ENCODE measurements at regions not wholly inside any gene's neighbourhood (a gene's known extent, or its start where the extent isn't known, plus 50 kb on each side); places are given as distances from the start of the nearest gene placed in this dataset.

- Histone ChIP-seq H3K36me3 (ENCODE audit: insufficient read depth, low read depth, low read length) (no peaks in the 10 kb centered on the region), H3K27me3 (ENCODE audit: insufficient read depth, low read length) (no peaks in the 10 kb centered on the region), H3K27ac (ENCODE audit: low read length) (no peak overlapping the region), H3K4me3 (ENCODE audit: low read length) (no peak overlapping the region), H3K9ac (ENCODE audit: low read depth, low read length) (no peak overlapping the region), H3K4me1 (ENCODE audit: insufficient read depth, low read length) (no peaks in the 10 kb centered on the region), H3K9me3 (ENCODE audit: insufficient read depth, low read depth, low read length) (peaks cover 34% of the 10 kb centered on the region)
Observed at GRCh38 chr7:68267486-68267885, 1270.9 kb downstream of the TYW1 start.

- no peak overlapping the region for H3K27ac ChIP-seq (ENCODE audit: low read length)
Observed at GRCh38 chr7:68269405-68269804, 1272.8 kb downstream of the TYW1 start.

GRCh38 chr7:68272507-68272906, 1275.9 kb downstream of the TYW1 start:
- H3K9ac ChIP-seq (ENCODE audit: low read depth, low read length) = no peak overlapping the region
- no peaks in the 10 kb centered on the region for H3K27me3 ChIP-seq (ENCODE audit: insufficient read depth, low read length)
- no peaks in the 10 kb centered on the region for H3K36me3 ChIP-seq (ENCODE audit: insufficient read depth, low read depth, low read length)
- H3K27ac ChIP-seq (ENCODE audit: low read length) = no peak overlapping the region
- no peak overlapping the region for H3K4me3 ChIP-seq (ENCODE audit: low read length)
- H3K4me1 ChIP-seq (ENCODE audit: insufficient read depth, low read length) = peaks cover 13% of the 10 kb centered on the region; the same call in 1 of the 2 replicates
- peaks cover under 1% of the 10 kb centered on the region; the same call in 1 of the 2 replicates for H3K9me3 ChIP-seq (ENCODE audit: insufficient read depth, low read depth, low read length)

More at GRCh38 chr7:68269405-68269804, 1272.8 kb downstream of the TYW1 start:
- H3K27me3 ChIP-seq (ENCODE audit: insufficient read depth, low read length) = no peaks in the 10 kb centered on the region
- no peak overlapping the region for H3K9ac ChIP-seq (ENCODE audit: low read depth, low read length)
- H3K9me3 ChIP-seq (ENCODE audit: insufficient read depth, low read depth, low read length) = peaks cover 31% of the 10 kb centered on the region
- peaks cover 3% of the 10 kb centered on the region; the same call in 1 of the 2 replicates for H3K4me1 ChIP-seq (ENCODE audit: insufficient read depth, low read length)
- H3K36me3 ChIP-seq (ENCODE audit: insufficient read depth, low read depth, low read length) = no peaks in the 10 kb centered on the region
- H3K4me3 ChIP-seq (ENCODE audit: low read length) = no peak overlapping the region

DNA sequence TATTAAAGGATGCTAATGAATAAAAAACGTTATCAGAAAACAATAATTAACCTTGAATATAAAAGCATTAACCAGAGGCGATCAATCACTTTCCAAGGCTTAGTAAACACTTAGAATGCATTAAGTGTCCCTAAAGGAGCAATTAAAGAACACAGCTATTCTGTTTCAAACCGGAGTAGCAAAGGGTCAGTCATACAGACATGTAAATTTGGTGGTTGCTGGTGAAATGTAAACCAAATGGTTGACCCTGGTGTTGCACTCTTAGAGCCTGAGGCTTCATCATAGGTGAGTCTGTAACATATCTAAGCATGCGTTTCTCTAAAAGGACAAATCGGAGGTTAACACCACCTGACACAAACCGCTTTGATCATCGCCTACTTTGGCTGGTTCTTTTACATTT, 1280.1 kb downstream of the TYW1 start:
- no peaks in the 10 kb centered on the region for H3K36me3 ChIP-seq (ENCODE audit: insufficient read depth, low read depth, low read length)
- H3K9ac ChIP-seq (ENCODE audit: low read depth, low read length) = no peak overlapping the region
- H3K27me3 ChIP-seq (ENCODE audit: insufficient read depth, low read length) = no peaks in the 10 kb centered on the region
- no peak overlapping the region for H3K27ac ChIP-seq (ENCODE audit: low read length)
- H3K4me1 ChIP-seq (ENCODE audit: insufficient read depth, low read length) = peaks cover 13% of the 10 kb centered on the region; the same call in 1 of the 2 replicates
- H3K9me3 ChIP-seq (ENCODE audit: insufficient read depth, low read depth, low read length) = no peaks in the 10 kb centered on the region
- no peak overlapping the region for H3K4me3 ChIP-seq (ENCODE audit: low read length)

- Histone ChIP-seq H3K9ac (ENCODE audit: low read depth, low read length) (no peak overlapping the region), H3K27ac (ENCODE audit: low read length) (no peak overlapping the region), H3K27me3 (ENCODE audit: insufficient read depth, low read length) (no peaks in the 10 kb centered on the region), H3K9me3 (ENCODE audit: insufficient read depth, low read depth, low read length) (no peaks in the 10 kb centered on the region), H3K36me3 (ENCODE audit: insufficient read depth, low read depth, low read length) (no peaks in the 10 kb centered on the region), H3K4me3 (ENCODE audit: low read length) (no peak overlapping the region), H3K4me1 (ENCODE audit: insufficient read depth, low read length) (peaks cover 8% of the 10 kb centered on the region; the same call in 1 of the 2 replicates)
Observed at GRCh38 chr7:68279827-68280400, 1283.3 kb downstream of the TYW1 start.

DNA sequence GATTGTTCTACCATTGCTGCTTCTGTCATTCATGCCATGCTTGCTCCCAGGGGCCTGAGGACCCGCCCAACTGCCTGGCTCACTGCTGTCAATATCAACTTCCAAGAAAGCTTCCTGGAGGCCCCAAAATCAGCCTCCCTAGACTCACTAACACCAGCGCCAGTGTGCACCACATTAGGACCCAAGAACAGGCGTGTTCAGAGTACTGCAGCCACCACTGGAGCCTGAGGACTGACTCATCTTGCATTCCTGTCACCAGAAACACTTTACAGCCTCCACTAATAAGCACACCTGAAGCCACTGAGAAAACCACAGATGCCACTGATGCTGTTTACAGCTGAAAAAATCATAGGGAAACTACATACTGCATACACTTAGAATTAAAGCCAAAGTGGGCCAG, 1284.3 kb downstream of the TYW1 start:
- Histone ChIP-seq H3K36me3 (ENCODE audit: insufficient read depth, low read depth, low read length) (no peaks in the 10 kb centered on the region), H3K27me3 (ENCODE audit: insufficient read depth, low read length) (no peaks in the 10 kb centered on the region), H3K9me3 (ENCODE audit: insufficient read depth, low read depth, low read length) (no peaks in the 10 kb centered on the region), H3K4me1 (ENCODE audit: insufficient read depth, low read length) (peaks cover 8% of the 10 kb centered on the region; the same call in 1 of the 2 replicates), H3K9ac (ENCODE audit: low read depth, low read length) (no peak overlapping the region), H3K27ac (ENCODE audit: low read length) (no peak overlapping the region), H3K4me3 (ENCODE audit: low read length) (no peak overlapping the region)

DNA sequence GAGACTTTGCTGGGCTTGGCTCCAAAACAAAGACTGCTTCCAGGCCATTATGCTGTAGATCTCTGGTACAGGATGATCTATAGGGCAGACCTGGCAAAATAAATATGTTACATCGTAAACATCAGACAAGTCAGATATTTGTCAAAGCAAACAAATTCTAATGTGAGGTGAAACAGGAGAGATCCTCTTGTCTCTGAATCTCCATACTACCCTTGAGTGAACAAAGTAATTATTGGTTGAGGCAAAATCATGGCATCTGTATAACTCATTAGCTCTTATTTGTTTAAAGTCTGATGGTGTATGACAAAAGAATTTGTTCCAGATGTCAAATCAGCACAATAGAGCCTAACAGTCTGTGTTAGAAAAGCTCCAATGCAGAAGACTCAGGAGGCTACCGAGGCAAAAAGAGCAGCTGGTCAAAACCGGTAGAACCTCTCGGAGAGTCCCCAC, 1291.5 kb downstream of the TYW1 start:
- no peak overlapping the region for H3K4me3 ChIP-seq (ENCODE audit: low read length)
- H3K27ac ChIP-seq (ENCODE audit: low read length) = no peak overlapping the region
- no peak overlapping the region for H3K9ac ChIP-seq (ENCODE audit: low read depth, low read length)
- no peaks in the 10 kb centered on the region for H3K4me1 ChIP-seq (ENCODE audit: insufficient read depth, low read length)
- H3K27me3 ChIP-seq (ENCODE audit: insufficient read depth, low read length) = no peaks in the 10 kb centered on the region
- no peaks in the 10 kb centered on the region for H3K36me3 ChIP-seq (ENCODE audit: insufficient read depth, low read depth, low read length)
- H3K9me3 ChIP-seq (ENCODE audit: insufficient read depth, low read depth, low read length) = no peaks in the 10 kb centered on the region

DNA sequence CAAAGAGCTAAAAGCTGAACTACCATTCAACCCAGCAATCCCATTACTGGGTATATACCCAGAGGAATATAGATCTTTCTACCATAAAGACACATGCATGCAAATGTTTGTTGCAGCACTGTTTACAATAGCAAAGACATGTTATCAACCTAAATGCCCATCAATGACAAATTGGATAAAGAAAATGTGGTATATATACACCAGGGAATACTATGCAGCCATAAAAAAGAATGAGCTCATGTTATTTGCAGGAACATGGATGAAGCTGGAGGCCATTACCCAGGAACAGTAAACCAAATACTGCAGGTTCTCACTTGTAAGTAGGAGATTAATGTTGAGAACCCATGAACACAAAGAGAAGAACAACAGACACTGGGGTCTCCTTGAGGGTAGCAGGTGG, 1295.1 kb downstream of the TYW1 start:
- no peaks in the 10 kb centered on the region for H3K4me1 ChIP-seq (ENCODE audit: insufficient read depth, low read length)
- H3K4me3 ChIP-seq (ENCODE audit: low read length) = no peak overlapping the region
- no peak overlapping the region for H3K9ac ChIP-seq (ENCODE audit: low read depth, low read length)
- peaks cover 13% of the 10 kb centered on the region for H3K9me3 ChIP-seq (ENCODE audit: insufficient read depth, low read depth, low read length)
- no peak overlapping the region for H3K27ac ChIP-seq (ENCODE audit: low read length)
- no peaks in the 10 kb centered on the region for H3K36me3 ChIP-seq (ENCODE audit: insufficient read depth, low read depth, low read length)
- no peaks in the 10 kb centered on the region for H3K27me3 ChIP-seq (ENCODE audit: insufficient read depth, low read length)

DNA sequence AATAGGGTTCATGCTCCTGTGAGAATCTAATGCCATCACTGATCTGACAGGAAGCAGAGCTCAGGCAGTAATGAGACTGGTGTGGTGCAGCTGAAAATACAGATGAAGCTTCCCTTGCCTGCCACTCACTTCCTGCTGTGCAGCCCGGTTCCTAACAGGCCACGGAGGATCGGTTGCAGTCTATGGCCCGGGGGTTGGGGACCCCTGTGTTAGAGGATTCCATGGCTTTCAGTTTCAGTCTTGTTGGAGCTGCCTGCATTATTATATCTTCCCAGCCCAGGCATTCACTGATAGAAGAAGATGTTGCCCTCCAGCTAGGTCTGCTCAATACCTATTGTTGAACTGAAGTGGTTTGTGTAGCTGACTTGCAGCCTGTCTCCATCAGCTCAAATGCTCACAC, 1298.8 kb downstream of the TYW1 start:
- Histone ChIP-seq H3K9me3 (ENCODE audit: insufficient read depth, low read depth, low read length) (peaks cover 15% of the 10 kb centered on the region), H3K4me1 (ENCODE audit: insufficient read depth, low read length) (no peaks in the 10 kb centered on the region), H3K4me3 (ENCODE audit: low read length) (no peak overlapping the region), H3K9ac (ENCODE audit: low read depth, low read length) (no peak overlapping the region), H3K27ac (ENCODE audit: low read length) (no peak overlapping the region), H3K27me3 (ENCODE audit: insufficient read depth, low read length) (no peaks in the 10 kb centered on the region), H3K36me3 (ENCODE audit: insufficient read depth, low read depth, low read length) (no peaks in the 10 kb centered on the region)

- Histone ChIP-seq H3K4me1 (ENCODE audit: insufficient read depth, low read length) (no peaks in the 10 kb centered on the region), H3K36me3 (ENCODE audit: insufficient read depth, low read depth, low read length) (no peaks in the 10 kb centered on the region), H3K4me3 (ENCODE audit: low read length) (no peak overlapping the region), H3K27me3 (ENCODE audit: insufficient read depth, low read length) (no peaks in the 10 kb centered on the region), H3K9ac (ENCODE audit: low read depth, low read length) (no peak overlapping the region), H3K9me3 (ENCODE audit: insufficient read depth, low read depth, low read length) (no peaks in the 10 kb centered on the region), H3K27ac (ENCODE audit: low read length) (no peak overlapping the region)
Observed at GRCh38 chr7:68304536-68304935, 1293.7 kb upstream of the AUTS2 start.

DNA sequence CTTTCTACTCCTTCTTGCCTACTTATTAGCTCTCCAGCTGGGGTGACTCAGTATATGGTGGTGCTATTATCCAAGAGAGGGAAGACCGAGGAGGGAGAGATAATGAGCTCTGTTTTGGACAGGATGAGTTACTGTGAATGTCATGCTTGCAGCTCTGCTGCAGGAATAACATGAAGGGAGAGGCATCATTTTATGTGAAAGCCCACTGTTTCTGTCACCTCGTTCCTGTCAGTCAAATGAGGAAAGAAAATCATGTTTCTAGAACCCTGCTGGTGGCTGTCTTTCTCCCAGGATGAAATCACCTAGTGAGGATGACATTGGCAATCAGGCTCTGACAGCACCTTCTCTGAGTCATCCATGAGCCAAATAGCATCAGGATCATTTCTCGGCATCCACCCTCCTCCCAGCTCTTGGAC, 1291.6 kb upstream of the AUTS2 start:
- Histone ChIP-seq H3K9ac (ENCODE audit: low read depth, low read length) (no peak overlapping the region), H3K27me3 (ENCODE audit: insufficient read depth, low read length) (no peaks in the 10 kb centered on the region), H3K9me3 (ENCODE audit: insufficient read depth, low read depth, low read length) (no peaks in the 10 kb centered on the region), H3K27ac (ENCODE audit: low read length) (no peak overlapping the region), H3K4me3 (ENCODE audit: low read length) (no peak overlapping the region), H3K4me1 (ENCODE audit: insufficient read depth, low read length) (no peaks in the 10 kb centered on the region), H3K36me3 (ENCODE audit: insufficient read depth, low read depth, low read length) (no peaks in the 10 kb centered on the region)

GRCh38 chr7:68309271-68309670, 1289.0 kb upstream of the AUTS2 start:
- Histone ChIP-seq H3K36me3 (ENCODE audit: insufficient read depth, low read depth, low read length) (no peaks in the 10 kb centered on the region), H3K4me1 (ENCODE audit: insufficient read depth, low read length) (no peaks in the 10 kb centered on the region)

More at GRCh38 chr7:68309271-68309670, 1289.0 kb upstream of the AUTS2 start:
- Histone ChIP-seq H3K9ac (ENCODE audit: low read depth, low read length) (no peak overlapping the region), H3K27me3 (ENCODE audit: insufficient read depth, low read length) (no peaks in the 10 kb centered on the region), H3K9me3 (ENCODE audit: insufficient read depth, low read depth, low read length) (no peaks in the 10 kb centered on the region), H3K4me3 (ENCODE audit: low read length) (no peak overlapping the region), H3K27ac (ENCODE audit: low read length) (no peak overlapping the region)

Measured in iPS-20b (cell line).